ENCODE measurements at regions not wholly inside any gene's neighbourhood (a gene's known extent, or its start where the extent isn't known, plus 50 kb on each side); places are given as distances from the start of the nearest gene placed in this dataset.
"Not testable (repeated sequence)": the region's sequence is repeated elsewhere in the genome, so short reads cannot be mapped to it uniquely, and the experiment has no call there.

DNA sequence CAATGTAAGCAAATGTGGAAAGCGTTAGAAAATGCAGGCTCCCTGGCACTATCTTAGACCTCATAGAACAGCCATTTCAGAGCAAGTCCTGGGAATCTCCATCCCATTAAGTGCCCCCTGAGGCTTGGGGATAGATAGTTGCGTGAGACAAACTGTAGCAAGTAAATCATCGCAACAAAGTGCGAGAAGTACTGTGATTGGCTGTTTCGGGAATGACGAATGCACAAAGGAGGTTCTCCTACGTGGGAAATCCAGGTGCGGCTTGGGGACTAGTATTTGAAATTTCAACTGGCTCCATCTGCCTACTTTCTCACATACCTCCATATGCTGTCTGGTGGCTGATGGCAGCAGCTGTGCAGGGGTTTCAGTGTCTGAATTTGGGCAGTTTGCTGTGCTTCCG, 84.5 kb downstream of the PLEKHG1 start:
- DNase-seq: no peak

DNA sequence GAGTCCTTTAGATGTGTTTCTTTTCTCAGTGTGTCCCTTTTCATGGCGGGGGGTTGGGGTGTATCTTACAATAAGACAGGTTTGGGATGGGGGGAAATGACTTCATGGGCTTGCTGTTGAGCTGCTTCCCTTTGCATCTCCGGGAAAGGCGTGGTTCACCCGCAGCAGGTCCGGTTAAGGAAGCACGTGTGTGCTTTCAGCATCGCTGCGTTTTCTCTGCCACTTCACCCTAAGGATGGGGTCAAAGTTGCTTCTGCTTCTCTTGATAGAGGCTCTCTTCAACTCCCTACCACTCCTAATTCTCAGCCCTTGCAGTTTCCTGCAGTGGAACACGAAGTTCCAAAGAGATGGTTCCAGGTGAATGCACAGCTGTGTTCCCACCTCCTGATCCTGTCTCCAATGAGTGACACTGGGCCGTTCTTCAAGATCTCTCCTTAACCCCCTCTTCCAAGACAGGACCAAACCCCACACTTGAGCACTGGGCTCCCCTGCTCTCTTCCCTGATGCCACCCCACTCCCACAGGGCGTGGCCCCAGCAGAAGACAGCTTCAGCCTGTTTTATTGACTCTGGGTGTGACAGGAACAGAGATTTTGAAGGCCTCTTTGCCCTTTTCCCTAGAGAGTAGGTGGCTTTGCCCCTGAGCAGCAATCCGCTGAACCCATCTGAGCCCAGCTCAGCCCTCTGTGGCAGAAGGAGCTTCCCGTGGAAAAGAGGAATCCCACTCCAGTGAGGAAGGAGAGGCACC, 85.2 kb downstream of the PLEKHG1 start:
- no peak for DNase-seq

DNA sequence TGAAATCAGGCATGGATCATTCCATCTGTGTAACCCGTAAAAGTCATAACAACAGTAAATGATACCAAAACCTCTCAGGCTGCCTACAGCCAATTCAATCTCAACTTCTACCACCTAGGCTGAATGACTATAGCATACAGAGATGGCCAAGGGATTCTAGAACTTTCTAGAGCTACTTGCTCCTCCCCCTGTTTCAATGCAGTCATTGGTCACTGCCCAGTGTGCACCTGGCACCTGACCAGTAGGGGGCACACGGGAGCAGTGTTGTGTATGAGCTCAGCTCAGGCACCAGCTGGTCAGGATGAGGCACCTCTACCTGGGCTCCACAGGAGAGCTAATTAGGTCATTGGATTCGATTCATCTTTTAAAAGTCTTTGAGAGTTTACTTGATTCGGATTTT, 86.2 kb downstream of the PLEKHG1 start:
- DNase-seq: no peak

DNA sequence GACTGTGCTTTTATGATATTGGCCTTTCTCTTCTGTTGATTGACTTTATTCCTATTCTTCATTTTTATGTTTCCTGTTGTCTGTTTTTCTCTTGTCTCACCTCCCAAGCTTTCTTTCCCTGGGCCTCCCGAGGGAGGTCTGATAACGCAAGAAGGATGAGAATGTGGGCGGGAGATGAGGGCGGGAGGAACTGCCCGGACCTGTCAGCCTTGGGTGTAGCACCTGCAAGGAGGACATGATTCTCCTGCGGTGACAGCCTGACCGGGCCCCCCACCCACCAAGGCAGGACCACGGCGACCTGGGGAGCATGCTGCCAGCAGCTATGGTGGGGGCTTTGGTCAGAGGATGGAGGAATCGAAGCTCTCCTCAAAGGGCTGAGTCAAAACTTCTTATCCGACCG, 86.9 kb downstream of the PLEKHG1 start:
- no peak for DNase-seq

DNA sequence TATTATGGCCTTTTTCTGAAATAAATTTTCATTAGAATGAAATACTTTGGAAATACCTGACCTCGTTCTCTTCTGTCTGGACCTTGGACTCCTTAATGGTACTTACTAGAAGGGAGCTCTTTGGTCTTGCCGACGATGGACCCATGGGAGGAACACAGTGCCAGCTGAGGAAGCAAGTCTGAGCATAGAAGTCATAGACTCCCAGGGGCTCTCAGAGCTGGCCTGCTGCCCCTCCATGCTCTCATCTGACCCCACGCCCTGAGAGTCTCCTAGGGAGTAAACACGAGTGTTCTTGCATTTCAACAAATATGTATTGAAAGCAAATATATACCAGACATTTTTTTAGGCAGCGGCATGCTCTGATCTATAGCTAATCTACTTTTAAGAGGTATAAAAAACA, 87.8 kb downstream of the PLEKHG1 start:
- DNase-seq: no peak

DNA sequence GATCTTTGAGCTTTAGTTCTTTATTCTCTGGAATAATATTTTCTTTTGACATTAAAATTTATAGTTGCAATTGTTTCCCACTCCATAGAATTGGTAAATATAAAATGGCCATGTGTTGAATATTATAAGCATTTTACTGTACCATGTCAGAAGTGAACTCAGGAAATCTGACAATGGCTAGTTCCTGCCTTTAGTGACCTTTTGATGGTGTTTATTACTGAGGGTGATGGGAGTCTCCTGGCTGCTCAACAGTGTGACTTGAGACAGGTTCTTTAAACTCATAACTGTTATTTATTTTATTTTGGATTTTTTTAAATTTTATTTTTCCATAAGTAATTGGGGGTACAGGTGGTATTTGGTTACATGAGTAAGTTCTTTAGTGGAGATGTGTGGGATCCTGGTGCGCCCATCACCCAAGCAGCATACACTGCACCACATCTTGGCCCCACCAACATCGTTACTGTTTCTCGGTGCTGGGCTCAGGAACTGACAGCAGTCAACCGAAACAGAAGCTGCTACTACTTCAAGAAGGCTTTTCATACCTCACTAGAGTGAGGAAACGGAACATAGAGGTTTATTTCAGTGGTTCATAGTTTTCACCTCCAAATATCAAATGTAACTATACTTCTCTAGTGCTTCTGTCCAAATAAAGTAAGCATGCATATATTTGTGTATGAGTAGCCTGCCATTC, 90.4 kb downstream of the PLEKHG1 start:
- DNase-seq: no peak

DNA sequence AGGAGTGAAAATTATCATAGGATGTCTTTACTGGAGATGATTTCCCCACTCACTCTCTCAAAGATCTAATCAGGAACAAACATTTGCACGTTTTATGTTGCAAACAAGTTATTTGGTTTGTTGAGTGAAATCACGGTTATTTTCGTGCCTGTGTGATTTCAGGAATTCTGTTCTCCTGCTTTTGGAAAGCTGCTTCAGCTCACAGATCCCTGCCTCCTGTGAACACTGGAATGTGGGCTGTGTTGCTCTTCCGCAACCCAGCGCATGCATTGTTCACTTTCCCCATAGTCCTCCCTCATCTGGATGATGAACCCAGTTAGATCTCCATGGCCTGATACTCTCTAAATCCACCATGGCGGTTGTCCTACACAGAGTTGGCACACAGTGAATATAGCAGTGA, 91.0 kb downstream of the PLEKHG1 start:
- no peak for DNase-seq

DNA sequence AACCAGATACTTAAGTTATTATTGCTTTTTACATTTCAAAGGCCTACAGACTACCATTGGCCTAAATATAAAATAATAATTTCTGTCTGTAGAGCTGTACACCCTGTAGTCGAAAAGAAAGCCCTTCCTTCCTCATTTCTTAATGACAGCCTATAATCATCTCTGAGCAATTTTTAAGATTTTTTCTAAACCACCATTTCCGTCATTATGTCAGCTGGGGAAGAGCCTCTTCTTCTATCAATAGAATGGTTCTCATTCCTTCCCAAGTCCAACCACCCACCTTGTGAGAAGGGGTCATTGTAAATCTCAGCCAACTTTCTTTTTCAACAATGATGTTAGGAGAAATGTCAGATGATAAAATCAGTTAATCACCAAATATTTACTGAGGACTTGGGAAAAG, 91.8 kb downstream of the PLEKHG1 start:
- DNase-seq: peak in 1 of 2 donors; percentile 22

DNA sequence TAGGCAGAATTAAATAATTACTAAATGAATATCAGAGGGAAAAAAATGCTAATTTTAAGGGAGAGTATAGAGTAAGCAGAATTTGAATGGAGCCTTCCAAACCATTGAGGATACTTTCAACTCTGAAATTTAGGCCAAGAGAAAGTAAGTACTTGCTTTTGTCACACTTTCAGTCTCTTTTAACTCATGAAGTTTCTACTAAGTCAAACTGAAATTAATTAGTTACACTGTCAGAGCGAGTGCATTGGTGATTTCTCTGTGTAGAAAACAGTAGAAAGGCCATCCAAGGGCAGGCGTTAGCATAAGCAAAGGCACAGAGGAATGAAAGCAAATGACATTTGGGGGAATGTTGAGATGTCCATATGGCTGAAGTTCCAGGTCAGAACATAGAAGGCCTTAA, 92.9 kb downstream of the PLEKHG1 start:
- DNase-seq: no peak

DNA sequence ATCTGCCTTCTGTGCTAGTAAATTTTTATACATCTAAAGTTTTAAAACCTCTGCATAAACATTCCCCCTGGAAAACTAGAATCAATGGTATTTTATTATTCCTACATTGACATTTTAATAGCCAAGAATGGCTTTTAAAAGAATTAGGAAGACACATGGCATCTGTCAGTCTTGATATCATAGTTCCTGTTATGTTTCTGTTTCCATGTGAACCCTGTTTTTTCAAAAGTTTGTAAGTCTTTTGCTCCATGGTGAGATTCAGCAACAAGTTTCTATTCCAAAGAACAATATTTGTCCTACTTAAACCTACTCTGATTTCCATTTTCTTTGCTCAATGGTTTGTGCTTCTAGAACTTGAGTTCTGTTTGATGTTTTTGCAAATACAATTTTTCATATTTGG, 95.2 kb downstream of the PLEKHG1 start:
- no peak for DNase-seq

DNA sequence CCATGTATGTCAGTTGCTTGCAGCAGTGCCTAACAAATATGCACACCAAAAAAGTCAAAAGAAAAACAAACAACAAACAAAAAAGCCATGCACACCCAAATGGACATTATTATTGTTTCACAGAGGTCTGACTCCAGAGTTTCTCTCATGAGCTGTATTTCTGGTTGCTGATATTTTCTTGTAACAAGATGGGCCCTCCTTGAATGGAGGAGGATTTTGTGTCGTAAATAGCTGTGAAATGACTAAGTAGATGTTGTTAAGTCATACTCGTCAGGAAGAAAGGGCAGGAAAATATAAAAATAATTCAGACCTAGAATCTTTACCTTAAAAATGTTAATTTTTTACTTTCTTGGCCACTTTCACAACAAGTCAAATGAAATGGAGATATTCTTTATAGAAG, 96.0 kb downstream of the PLEKHG1 start:
- DNase-seq: no peak

DNA sequence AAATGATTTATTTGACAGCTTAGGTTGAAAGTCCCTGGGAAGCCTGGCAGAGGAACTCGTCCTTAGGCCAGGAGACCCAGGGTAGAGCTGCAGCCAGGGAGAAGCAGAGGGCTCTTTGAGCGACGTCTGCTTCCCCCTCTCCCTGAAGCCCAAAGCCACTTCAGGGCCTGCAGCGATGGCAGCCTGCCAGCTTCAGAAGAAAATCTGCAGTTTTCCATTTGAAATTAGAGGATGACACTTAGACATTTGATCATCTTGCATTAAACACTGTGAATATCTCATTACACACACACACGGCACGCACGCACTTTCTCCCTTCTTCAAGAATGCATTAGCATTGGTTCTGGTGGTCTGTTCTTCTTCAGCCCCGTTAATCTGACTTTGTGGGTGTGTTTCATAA, 96.5 kb downstream of the PLEKHG1 start:
- DNase-seq: no peak

DNA sequence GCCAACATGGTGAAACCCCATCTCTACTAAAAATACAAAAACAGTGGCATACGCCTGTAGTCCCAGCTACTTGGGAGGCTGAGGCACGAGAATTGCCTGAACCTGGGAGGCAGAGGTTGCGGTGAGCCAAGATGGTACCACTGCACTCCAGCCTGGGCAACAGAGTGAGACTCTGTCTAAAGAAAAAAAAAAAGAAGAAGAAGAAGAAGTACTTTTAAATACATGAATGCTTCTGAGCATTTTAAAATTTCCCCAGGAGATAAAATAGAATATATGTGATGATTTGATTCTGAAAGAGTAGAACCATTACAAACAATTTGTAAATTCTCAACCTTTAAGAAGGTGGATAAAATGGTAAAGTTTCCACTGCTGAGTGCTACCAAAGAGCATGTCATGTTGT, 97.2 kb downstream of the PLEKHG1 start:
- not testable (repeated sequence) for DNase-seq

DNA sequence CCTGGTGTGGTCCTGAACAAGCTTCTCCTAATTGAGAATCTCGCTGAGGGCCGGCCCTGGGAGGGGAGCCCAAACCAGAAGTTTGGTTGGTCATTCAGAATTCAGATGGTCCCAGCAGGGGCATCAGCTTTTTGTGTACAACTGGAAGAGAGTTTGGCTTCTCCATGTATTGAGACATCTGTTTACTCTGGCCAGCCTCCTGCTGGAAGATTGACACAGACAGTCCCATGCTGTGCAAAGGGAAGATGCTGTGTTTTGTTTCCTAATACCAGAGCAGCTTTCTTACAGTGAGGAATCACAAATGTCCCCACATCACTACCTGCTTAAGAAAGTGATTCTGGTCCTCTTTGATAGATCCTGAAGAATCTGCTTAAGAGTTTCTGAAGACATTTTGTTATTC, 97.8 kb downstream of the PLEKHG1 start:
- no peak for DNase-seq

DNA sequence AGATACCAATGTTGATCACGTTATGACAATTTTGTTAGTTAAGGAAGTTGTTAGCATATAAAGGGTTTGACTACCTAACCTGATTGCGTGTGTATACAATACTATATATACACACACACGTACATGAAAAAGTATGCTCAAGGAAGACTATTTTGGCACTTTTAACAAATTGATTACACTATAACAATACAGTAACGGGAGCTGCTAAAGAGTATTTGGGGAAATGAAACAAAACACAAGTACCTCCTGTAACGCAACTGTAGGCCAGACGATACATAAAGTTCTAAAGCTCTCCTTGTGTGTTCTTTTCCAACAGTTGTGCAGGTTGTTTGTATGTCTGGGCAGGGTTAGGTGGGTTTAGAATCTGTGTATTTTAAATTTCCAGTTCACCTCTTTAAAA, 98.7 kb downstream of the PLEKHG1 start:
- DNase-seq: no peak

DNA sequence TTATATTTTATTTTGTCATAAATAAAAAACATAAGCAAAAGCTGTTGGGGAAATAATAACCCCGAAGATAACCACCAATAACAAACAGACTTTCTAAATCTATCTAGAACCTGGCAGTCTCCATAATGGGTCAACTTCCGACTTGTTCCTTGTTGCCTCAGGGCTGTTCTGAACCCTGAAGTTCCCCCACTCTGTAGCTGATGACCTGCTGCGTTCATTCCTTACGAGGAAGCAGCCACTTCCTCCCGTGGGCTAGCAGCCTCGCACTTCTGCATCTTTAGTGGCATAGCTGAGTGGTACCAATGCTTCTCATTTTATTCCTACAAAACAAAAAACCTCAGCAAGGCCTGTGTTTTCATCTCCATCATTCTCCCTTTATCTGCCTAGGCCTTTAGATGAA, 103.0 kb downstream of the PLEKHG1 start:
- no peak for DNase-seq

DNA sequence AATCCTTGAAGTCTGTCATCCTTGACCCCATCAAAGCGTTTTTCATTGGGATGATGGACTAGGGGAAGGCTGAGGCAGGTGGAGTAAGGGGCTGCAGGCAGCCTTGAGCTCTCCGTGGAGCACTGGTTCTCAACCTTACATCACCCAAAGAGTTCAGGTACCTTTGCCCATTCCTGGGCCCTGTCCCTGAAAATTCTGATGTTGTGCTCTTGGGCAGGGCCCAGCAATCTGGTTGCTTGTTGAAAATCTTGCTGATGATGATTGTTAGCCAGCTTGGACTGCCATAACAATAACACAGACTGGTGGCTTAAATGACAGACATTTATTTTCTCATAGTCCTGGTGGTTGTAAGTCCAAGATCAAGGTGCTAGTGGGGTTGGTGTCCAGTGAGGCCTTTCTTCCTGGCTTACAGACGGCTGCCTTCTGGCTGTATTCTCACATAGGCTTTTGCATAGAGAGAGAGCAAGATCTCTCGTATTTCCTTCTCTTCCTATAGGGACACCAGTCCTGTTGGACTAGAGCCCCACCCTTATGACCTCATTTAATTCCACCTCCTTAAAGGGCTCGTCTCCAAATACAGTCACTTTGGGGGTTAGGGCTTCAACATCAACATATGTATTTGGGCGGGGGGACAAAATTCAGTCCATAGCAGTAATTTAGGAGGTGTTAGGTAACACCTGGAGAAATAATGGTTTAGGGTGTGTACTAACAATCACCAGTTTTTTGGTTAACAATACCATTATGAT, 104.9 kb downstream of the PLEKHG1 start:
- no peak for DNase-seq

DNA sequence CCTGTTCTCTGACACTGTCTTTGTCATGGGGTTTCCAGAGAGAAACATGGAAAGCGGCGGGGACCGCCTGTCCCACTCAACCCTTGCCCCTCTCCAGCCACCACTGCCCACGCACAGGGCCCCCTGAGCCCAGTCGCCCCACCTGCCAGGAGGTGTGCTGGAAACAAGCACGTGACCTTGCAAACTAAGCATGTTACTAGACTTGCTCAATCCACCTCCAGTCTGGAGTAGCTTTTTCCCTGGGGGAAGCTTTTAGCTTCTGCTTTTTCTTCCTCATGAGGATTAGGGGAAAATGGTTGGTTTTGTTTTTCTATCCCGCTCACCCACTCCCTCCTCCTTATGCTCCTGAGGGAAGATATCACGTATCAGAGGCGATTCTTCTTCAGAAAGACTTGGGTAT, 105.7 kb downstream of the PLEKHG1 start:
- DNase-seq: no peak

DNA sequence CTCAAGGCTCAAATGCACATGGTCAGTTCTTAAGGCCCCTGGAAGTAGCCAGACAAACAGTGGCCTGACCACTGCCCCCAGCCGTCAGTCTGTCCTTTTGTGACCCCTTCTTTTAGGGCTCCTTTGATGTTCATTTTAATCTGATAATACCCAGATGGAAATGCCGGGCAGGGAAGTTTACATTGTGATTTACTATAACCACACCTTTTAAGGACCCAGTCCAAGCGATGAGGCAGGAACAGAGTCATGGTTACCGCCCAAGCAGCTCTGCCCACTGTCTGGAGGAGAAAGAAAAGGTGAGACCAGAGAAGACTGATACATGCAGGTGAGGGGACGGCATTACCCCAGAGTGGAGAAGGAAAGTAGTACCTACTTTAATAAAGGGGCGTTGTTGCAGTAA, 110.6 kb downstream of the PLEKHG1 start:
- no peak for DNase-seq

DNA sequence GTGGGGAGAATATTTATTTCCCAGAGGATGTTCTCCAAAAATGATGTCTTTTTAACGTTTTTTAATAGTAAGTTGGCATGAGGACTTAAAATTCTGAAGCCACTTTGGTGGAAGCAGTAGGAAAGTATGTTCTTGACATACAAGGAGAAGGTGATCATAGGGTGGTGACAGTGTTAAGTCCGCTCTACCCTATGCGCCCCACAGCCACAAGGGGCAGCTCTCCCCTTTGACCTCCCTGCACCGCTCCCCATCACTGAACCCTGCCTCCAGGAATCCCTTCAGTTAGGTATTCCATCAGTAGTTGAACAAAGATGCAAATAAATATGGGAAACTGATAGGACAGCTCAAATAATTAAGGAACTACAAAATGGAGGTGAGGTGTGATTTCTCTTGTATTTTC, 111.4 kb downstream of the PLEKHG1 start:
- DNase-seq: no peak

DNA sequence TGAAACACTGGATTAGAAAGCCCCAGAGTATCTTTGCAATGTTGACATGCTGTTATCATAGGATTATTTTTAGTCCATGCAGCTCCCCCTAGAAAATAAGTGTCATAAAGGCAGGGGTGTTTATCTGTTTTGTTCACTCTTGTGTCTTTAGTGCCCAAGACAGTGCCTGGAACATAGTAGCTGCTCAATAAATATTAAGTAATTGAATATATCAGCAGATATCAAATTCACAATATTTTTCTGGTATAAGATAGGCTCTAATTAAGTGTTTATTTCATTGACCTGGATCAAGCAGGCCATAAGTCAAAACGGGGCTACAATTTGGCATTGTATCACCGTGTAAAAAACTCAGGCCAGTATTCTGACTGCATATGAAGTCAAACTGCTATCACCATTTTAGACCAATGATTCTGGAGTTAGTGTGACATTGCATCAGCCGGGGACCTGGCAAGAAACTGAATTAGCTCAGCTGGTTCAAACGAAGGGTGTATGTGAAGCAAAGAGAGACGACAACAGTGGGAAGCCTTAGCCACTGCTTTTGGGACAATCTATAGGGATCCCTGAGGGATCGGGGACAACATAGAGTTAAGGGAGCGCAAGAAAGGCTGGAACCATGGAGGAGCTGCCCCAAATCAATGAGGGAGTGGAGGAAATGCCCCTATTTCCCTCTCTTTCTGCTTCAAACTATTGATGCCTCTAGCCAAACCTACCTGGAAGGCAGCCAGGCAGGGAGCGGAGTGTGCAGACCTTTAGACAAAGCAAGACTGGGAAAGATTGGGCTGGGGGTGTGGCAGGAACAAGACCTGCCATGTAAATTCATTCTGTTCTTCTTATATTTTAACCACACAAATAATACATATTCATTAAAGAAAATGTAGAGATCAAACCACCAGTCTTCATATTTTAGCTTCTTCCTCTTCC, 112.2 kb downstream of the PLEKHG1 start:
- DNase-seq: no peak

DNA sequence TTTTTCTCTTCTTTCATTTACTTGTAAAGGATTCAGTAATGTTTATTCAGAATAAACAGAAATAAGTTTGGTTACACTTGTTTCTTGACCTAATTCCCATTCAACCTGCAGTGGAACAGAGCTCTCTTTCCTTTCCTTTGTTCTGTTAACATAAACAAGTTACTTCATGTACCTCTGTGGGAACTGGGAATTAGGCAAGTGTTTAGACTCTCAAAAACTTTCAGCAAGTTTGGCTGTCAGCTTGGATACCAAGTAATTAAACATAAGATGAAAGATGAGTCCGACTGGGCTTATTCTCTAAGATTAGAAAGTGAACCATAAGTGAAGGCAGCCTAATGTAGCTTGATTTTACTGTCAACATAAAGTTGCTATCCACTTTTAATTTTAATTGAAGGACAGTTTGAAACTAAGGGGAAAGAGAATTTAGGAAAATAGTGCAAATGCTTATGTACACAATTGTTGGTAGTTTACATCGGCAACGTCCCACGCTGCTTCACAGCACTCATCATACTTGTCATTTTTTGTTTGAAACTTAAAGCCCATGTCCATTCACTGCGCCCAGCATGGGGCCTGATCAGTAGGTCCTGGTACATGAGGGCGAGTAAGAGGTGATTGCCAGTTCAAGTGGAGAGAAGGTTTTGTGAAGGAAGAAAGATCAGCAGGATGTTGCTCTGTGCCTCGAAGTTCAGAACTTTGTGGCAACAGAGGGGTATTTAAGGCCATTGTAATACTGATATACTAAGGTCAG, 113.0 kb downstream of the PLEKHG1 start:
- no peak for DNase-seq

Measured in bone marrow (tissue), 2 donors.